ENCODE measurements at regions not wholly inside any gene's neighbourhood (a gene's known extent, or its start where the extent isn't known, plus 50 kb on each side); places are given as distances from the start of the nearest gene placed in this dataset.

DNA sequence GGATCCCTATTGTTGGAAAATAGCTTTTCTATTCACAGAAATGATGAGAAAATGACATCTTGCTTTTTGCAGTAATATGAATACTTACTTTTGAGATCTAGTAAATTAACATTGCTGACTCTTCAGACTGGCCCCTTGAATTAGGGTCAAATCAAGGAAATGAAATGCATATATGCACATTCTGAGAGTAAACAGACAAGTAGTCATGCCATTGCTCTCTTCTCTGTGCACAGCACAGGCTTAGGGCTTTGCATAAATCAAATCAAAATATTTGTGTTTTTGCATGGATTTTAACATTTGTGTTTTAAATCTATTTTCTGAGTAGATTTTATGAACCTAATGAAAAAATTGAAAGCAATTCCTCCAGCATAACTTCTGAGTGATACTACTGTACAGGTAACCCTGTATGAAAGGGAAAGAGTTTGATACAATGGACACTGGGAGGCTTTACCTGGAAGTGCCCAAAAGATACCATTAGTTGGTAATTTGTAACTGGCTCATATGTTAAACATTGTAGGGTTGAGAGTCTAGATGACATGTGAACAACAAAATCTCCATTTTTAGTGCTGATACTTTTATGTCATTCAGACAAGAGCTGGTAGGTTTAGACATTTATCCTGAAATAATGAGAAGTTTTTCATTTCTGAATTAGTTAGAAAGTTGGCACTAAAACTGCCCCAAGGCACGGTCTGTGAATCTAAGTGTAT, 280.2 kb upstream of the FBXO33 start:
- TF ChIP-seq, protein P1, sequence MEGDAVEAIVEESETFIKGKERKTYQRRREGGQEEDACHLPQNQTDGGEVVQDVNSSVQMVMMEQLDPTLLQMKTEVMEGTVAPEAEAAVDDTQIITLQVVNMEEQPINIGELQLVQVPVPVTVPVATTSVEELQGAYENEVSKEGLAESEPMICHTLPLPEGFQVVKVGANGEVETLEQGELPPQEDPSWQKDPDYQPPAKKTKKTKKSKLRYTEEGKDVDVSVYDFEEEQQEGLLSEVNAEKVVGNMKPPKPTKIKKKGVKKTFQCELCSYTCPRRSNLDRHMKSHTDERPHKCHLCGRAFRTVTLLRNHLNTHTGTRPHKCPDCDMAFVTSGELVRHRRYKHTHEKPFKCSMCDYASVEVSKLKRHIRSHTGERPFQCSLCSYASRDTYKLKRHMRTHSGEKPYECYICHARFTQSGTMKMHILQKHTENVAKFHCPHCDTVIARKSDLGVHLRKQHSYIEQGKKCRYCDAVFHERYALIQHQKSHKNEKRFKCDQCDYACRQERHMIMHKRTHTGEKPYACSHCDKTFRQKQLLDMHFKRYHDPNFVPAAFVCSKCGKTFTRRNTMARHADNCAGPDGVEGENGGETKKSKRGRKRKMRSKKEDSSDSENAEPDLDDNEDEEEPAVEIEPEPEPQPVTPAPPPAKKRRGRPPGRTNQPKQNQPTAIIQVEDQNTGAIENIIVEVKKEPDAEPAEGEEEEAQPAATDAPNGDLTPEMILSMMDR (conservative IDR thresholded peaks at IDR 0.05 in 1 of 2, IDR thresholded peaks at IDR 0.05 in 1 of 2; ENCODE audit: low read depth in 1 of 2, low read length in 2 of 2) = no peak
- TF ChIP-seq EZH2 (IDR thresholded peaks at IDR 0.05; ENCODE audit: low read length, missing control alignments) = no peak

All from fibroblast of lung (primary cell).